ENCODE measurements at regions not wholly inside any gene's neighbourhood (a gene's known extent, or its start where the extent isn't known, plus 50 kb on each side); places are given as distances from the start of the nearest gene placed in this dataset.

DNA sequence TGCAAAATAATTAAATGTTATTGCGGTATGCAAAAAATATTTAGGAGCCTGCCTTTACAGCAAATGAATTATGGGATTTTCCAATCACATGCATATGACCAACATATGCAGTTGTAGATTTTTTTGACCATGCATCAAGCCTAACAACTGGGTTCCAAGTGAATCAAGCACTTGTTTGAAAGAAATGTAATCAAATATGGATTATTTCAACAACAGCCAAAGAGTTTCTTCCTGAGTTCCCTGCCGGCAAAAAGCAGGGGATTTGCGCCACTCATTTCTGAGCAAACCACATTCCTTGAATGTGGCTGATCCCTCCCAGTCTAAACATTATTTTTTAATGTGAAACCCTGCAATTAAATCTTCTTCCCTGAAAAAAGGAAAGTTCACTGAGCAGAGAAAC is 100.1 kb upstream of the ADTRP start:
- peaks cover 4% of the 10 kb centered on the region for H3K4me1 Mint-ChIP-seq (ENCODE audit: low read depth)
- DNase-seq (ENCODE audit: low spot score), result no peak
- no peaks in the 10 kb centered on the region for H3K27me3 Mint-ChIP-seq (ENCODE audit: low read depth)
- H3K36me3 Mint-ChIP-seq (ENCODE audit: low read depth), result peaks cover 3% of the 10 kb centered on the region
- TF ChIP-seq, protein P1, sequence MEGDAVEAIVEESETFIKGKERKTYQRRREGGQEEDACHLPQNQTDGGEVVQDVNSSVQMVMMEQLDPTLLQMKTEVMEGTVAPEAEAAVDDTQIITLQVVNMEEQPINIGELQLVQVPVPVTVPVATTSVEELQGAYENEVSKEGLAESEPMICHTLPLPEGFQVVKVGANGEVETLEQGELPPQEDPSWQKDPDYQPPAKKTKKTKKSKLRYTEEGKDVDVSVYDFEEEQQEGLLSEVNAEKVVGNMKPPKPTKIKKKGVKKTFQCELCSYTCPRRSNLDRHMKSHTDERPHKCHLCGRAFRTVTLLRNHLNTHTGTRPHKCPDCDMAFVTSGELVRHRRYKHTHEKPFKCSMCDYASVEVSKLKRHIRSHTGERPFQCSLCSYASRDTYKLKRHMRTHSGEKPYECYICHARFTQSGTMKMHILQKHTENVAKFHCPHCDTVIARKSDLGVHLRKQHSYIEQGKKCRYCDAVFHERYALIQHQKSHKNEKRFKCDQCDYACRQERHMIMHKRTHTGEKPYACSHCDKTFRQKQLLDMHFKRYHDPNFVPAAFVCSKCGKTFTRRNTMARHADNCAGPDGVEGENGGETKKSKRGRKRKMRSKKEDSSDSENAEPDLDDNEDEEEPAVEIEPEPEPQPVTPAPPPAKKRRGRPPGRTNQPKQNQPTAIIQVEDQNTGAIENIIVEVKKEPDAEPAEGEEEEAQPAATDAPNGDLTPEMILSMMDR (IDR thresholded peaks at IDR 0.05), result no peak
- peaks cover 3% of the 10 kb centered on the region for H3K9me3 Mint-ChIP-seq (ENCODE audit: low read depth)
- no peak overlapping the region for H3K27ac Mint-ChIP-seq (ENCODE audit: unreplicated experiment)
- no peak overlapping the region for H3K4me3 Mint-ChIP-seq (ENCODE audit: unreplicated experiment)

DNA sequence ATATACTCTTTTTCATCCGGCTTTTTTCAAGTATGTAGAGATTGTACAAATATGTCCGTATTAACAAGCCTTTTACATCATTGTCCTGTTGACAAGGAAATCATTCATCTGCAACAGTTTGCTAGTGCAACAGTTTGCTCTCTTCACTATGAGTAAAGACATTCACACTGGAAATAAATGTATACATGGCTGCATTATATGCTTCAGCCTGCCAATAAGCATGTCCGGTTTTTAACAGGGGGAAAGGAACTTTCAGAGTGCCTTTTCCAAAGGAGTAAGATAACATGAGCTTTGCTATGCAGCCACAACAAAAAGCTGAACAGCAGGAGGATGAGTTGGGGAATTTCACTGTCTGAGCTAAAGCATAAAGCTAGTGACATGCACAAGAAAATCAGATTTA is 99.4 kb upstream of the ADTRP start:
- no peak overlapping the region for H3K4me3 Mint-ChIP-seq (ENCODE audit: unreplicated experiment)
- no peaks in the 10 kb centered on the region for H3K27me3 Mint-ChIP-seq (ENCODE audit: low read depth)
- no peak overlapping the region for H3K27ac Mint-ChIP-seq (ENCODE audit: unreplicated experiment)
- TF ChIP-seq, protein P1 (IDR thresholded peaks at IDR 0.05), result no peak
- no peak for DNase-seq (ENCODE audit: low spot score)
- peaks cover 3% of the 10 kb centered on the region for H3K9me3 Mint-ChIP-seq (ENCODE audit: low read depth)
- H3K36me3 Mint-ChIP-seq (ENCODE audit: low read depth), result peaks cover 3% of the 10 kb centered on the region
- H3K4me1 Mint-ChIP-seq (ENCODE audit: low read depth), result peaks cover 4% of the 10 kb centered on the region

DNA sequence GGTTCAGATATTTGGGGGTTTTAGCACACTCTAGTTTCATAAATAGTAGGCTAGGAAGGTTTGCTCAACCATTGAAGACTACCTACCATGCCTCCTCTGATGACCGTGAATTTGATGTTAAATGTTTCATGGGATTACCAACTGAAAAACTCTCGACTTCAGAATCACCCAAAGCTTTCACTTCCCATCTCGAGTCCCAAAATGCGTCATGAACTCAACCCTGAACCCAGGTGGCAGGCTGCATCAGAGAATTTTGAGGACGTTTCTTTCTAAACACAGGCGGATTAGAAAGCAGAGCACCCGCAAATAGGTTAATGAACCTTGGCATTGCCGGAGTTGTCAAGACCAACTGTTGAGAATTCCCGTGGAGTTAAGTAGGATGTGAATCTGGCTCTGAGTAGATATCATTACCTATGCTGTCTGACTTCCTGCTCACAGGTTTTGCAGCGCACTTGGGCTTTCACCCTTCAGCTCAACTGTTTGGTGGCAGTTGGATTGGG is 98.4 kb upstream of the ADTRP start:
- no peak for DNase-seq (ENCODE audit: low spot score)
- Mint-ChIP-seq H3K27me3 (ENCODE audit: low read depth) (no peaks in the 10 kb centered on the region), H3K4me3 (ENCODE audit: unreplicated experiment) (no peak overlapping the region), H3K4me1 (ENCODE audit: low read depth) (peaks cover 4% of the 10 kb centered on the region), H3K36me3 (ENCODE audit: low read depth) (peaks cover 1% of the 10 kb centered on the region), H3K27ac (ENCODE audit: unreplicated experiment) (no peak overlapping the region), H3K9me3 (ENCODE audit: low read depth) (peaks cover under 1% of the 10 kb centered on the region)
- TF ChIP-seq, protein P1 (IDR thresholded peaks at IDR 0.05), result no peak

DNA sequence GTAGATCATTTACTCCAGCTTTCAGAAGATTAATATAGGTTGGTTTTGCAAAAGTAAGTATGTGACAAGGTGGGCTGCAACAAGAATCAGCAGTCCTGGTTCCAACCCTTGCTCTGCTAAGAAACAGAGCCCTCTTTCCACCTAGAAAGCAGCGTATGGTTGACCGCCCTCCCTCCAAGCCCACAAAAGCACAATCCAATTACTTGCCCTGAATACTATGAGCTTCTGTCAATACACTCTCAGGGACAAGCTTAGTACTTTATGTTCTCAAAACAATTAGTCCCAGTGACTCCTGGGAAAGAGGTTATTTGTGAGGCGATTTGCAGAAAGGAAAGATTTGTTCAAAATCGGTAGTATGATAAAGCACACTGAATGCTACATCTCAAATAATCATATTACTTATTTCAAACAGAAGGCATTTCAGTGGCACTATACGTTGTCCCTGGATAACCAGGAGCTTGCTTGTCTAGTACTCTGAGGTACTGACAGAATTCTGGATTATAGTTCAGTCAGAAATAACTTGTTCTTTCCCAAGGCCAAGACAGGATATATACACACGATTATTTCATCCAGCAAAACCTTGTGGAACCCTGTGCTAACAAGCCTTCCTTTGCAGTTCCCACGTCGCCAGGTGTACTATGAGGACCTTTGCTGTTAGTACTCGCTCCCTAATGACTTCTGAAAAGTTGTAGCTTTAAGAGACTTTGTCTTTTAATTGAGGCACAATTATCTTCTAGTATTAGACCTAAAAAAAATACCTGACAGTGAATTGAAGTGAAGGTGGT is 96.9 kb upstream of the ADTRP start:
- TF ChIP-seq, protein P1 (IDR thresholded peaks at IDR 0.05), result no peak
- Mint-ChIP-seq H3K4me1 (ENCODE audit: low read depth) (peaks cover 7% of the 10 kb centered on the region), H3K9me3 (ENCODE audit: low read depth) (no peaks in the 10 kb centered on the region), H3K27ac (ENCODE audit: unreplicated experiment) (no peak overlapping the region), H3K4me3 (ENCODE audit: unreplicated experiment) (no peak overlapping the region), H3K36me3 (ENCODE audit: low read depth) (no peaks in the 10 kb centered on the region), H3K27me3 (ENCODE audit: low read depth) (no peaks in the 10 kb centered on the region)
- DNase-seq (ENCODE audit: low spot score), result no peak

DNA sequence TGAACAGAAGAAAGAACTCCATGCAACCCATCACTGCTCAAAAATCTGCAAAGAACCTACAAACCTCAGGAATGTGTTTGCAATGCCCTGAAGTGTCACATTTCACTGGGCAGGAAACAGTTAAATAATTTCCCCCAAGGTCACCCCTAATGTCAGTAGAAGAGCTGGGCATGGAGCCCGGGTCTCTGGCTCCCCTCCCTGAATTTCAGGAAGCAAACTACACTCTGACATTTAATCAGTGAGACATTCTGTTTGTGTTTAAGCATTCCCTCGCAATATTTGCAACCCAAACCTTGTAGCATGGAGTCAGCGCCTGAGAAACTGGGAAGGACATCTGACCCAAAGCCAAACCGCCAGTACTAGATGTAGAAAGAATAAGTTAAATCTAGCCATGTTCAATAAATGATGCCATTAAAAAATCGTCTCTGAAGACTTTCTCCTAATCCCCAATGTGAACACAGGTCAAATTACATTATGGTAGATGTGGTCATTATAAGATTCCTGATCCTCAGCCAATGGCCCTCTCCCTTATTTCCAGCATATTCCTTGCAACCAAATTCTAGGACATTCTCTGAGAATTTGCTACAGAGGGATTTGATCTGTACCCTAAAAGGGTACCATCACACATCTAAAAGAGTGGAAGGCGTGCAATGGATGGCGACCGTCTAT is 91.2 kb upstream of the ADTRP start:
- H3K36me3 Mint-ChIP-seq (ENCODE audit: low read depth), result no peaks in the 10 kb centered on the region
- TF ChIP-seq, protein P1 (IDR thresholded peaks at IDR 0.05), result no peak
- H3K9me3 Mint-ChIP-seq (ENCODE audit: low read depth), result no peaks in the 10 kb centered on the region
- peaks cover 24% of the 10 kb centered on the region for H3K4me1 Mint-ChIP-seq (ENCODE audit: low read depth)
- no peak overlapping the region for H3K4me3 Mint-ChIP-seq (ENCODE audit: unreplicated experiment)
- peak overlapping the region; percentile 42 for H3K27ac Mint-ChIP-seq (ENCODE audit: unreplicated experiment)
- no peaks in the 10 kb centered on the region for H3K27me3 Mint-ChIP-seq (ENCODE audit: low read depth)
- no peak for DNase-seq (ENCODE audit: low spot score)

Data from chondrocyte (in vitro differentiated cells).